ENCODE measurements at regions not wholly inside any gene's neighbourhood (a gene's known extent, or its start where the extent isn't known, plus 50 kb on each side); places are given as distances from the start of the nearest gene placed in this dataset.

DNA sequence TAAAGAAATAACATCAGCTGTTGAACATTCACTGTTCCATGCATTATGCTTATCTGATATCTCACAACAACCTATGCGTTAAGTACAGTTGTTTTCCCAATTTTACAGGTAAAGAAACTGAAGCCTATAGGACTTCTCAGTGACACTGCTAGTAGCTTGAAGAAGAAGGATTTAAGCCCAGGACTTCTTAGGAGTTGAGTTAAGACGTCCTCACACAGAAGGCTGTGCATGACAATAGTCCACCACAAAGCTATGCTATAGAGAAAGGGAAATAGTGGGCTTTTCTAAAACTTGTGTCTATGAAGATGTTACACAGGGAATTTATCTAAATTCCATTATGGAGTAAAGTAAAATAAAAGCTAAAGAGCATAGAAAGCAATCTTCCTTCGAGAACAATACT is 120.5 kb upstream of the RASSF8 start:
- no peaks in the 10 kb centered on the region for H4K20me1 ChIP-seq (ENCODE audit: insufficient read depth, low read length)
- no peak overlapping the region for H3K4me3 ChIP-seq (ENCODE audit: low read depth, low read length, poor library complexity, severe bottlenecking)
- H3K27ac ChIP-seq (ENCODE audit: low read depth, low read length, poor library complexity, severe bottlenecking): no peak overlapping the region
- H2AFZ ChIP-seq (ENCODE audit: low read length): no peak overlapping the region
- CTCF ChIA-PET (ENCODE audit: unreplicated experiment): no interaction called here
- no TSS peak for BruUV-seq (replicated peaks)
- H3K4me1 ChIP-seq (ENCODE audit: insufficient read depth, low read length, poor library complexity, severe bottlenecking): no peaks in the 10 kb centered on the region
- H3K9me3 ChIP-seq (ENCODE audit: low read length): no peaks in the 10 kb centered on the region
- intact Hi-C loops (cut with micrococcal nuclease; ENCODE audit: unreplicated experiment): no loop called here
- H3K79me2 ChIP-seq (ENCODE audit: insufficient read depth, low read depth, low read length): no peaks in the 10 kb centered on the region
- TF ChIP-seq, protein P1, sequence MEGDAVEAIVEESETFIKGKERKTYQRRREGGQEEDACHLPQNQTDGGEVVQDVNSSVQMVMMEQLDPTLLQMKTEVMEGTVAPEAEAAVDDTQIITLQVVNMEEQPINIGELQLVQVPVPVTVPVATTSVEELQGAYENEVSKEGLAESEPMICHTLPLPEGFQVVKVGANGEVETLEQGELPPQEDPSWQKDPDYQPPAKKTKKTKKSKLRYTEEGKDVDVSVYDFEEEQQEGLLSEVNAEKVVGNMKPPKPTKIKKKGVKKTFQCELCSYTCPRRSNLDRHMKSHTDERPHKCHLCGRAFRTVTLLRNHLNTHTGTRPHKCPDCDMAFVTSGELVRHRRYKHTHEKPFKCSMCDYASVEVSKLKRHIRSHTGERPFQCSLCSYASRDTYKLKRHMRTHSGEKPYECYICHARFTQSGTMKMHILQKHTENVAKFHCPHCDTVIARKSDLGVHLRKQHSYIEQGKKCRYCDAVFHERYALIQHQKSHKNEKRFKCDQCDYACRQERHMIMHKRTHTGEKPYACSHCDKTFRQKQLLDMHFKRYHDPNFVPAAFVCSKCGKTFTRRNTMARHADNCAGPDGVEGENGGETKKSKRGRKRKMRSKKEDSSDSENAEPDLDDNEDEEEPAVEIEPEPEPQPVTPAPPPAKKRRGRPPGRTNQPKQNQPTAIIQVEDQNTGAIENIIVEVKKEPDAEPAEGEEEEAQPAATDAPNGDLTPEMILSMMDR (conservative IDR thresholded peaks at IDR 0.05; ENCODE audit: low read length): no peak
- no peak for TF ChIP-seq EZH2phosphoT487 (IDR thresholded peaks at IDR 0.05; ENCODE audit: borderline replicate concordance, low read depth, low read length)
- no peaks in the 10 kb centered on the region for H3K36me3 ChIP-seq (ENCODE audit: insufficient read depth, low read length)
- no peak for DNase-seq (ENCODE audit: low spot score)
- H3K4me2 ChIP-seq (ENCODE audit: low read length): no peak overlapping the region
- POLR2A ChIA-PET: no interaction called here
- no peaks in the 10 kb centered on the region for H3K9me2 ChIP-seq (ENCODE audit: insufficient read depth, low read length)

DNA sequence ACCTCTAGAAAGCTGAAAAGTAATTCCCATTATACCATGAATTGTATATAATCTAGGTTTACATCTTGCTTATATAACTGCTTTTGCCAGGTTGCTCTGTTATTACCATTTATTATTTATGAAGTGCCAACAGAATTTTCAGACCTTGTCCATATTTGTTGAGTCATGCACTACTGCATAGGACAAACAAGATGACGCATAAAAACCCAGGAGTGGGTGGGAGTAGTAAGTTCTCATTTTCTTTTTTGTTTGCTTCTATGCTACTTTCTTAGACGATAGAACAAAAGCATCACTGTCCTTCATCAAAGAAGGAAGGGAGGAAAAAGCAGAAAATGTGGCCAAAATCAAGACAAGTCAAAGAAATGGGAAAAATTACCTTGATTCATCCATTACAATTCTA is 119.0 kb upstream of the RASSF8 start:
- TF ChIP-seq EZH2phosphoT487 (IDR thresholded peaks at IDR 0.05; ENCODE audit: borderline replicate concordance, low read depth, low read length): no peak
- TF ChIP-seq, protein P1 (conservative IDR thresholded peaks at IDR 0.05; ENCODE audit: low read length): no peak
- Histone ChIP-seq H4K20me1 (ENCODE audit: insufficient read depth, low read length) (no peaks in the 10 kb centered on the region), H3K79me2 (ENCODE audit: insufficient read depth, low read depth, low read length) (no peaks in the 10 kb centered on the region), H2AFZ (ENCODE audit: low read length) (no peak overlapping the region), H3K9me3 (ENCODE audit: low read length) (no peaks in the 10 kb centered on the region), H3K4me2 (ENCODE audit: low read length) (no peak overlapping the region), H3K4me1 (ENCODE audit: insufficient read depth, low read length, poor library complexity, severe bottlenecking) (no peaks in the 10 kb centered on the region), H3K4me3 (ENCODE audit: low read depth, low read length, poor library complexity, severe bottlenecking) (no peak overlapping the region), H3K27ac (ENCODE audit: low read depth, low read length, poor library complexity, severe bottlenecking) (no peak overlapping the region), H3K9me2 (ENCODE audit: insufficient read depth, low read length) (no peaks in the 10 kb centered on the region), H3K36me3 (ENCODE audit: insufficient read depth, low read length) (no peaks in the 10 kb centered on the region)
- intact Hi-C loops (cut with micrococcal nuclease; ENCODE audit: unreplicated experiment): no loop called here
- no TSS peak for BruUV-seq (replicated peaks)
- CTCF ChIA-PET (ENCODE audit: unreplicated experiment): no interaction called here
- DNase-seq (ENCODE audit: low spot score): no peak
- POLR2A ChIA-PET: no interaction called here

DNA sequence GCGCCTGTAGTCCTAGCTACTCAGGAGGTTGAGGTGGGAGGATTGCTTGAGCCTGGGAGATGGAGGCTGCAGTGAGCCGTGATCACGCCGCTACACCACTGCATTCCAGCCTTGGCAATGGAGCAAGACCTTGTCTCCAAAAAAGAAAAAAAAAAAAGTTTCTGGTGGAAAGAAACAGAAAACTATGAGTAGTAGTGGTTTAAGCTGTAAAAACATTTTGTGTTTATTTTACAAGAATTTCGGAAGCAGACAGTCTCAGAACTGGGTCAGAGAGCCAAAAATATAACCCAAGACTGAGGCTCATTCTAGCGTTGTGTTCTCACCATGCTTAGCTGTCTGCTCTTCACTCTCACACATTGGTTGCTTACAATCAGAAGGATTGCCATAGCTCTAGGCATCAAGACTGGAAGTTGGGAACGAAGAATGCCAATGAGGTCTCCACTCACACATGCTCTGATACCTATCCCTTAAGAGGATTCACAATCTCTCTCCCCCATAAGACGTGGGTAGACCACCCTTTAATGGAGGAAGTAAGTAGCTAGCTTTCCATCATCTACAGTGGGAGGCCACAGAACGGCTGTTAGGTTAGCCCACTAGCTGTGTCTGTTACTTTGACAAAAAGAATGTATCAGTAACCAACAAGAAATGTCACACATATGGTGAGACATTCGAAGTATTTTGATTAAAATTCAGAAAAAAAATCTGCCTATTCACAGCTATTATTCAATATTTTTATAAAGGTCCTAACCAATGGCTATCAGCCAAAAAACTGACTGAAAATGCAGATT is 117.6 kb upstream of the RASSF8 start:
- Histone ChIP-seq H4K20me1 (ENCODE audit: insufficient read depth, low read length) (no peaks in the 10 kb centered on the region), H3K4me2 (ENCODE audit: low read length) (no peak overlapping the region), H3K4me3 (ENCODE audit: low read depth, low read length, poor library complexity, severe bottlenecking) (no peak overlapping the region), H2AFZ (ENCODE audit: low read length) (no peak overlapping the region), H3K9me2 (ENCODE audit: insufficient read depth, low read length) (no peaks in the 10 kb centered on the region), H3K79me2 (ENCODE audit: insufficient read depth, low read depth, low read length) (no peaks in the 10 kb centered on the region), H3K27ac (ENCODE audit: low read depth, low read length, poor library complexity, severe bottlenecking) (no peak overlapping the region), H3K36me3 (ENCODE audit: insufficient read depth, low read length) (no peaks in the 10 kb centered on the region), H3K4me1 (ENCODE audit: insufficient read depth, low read length, poor library complexity, severe bottlenecking) (no peaks in the 10 kb centered on the region), H3K9me3 (ENCODE audit: low read length) (no peaks in the 10 kb centered on the region)
- intact Hi-C loops (cut with micrococcal nuclease; ENCODE audit: unreplicated experiment): no loop called here
- no TSS peak for BruUV-seq (replicated peaks)
- ChIA-PET CTCF (ENCODE audit: unreplicated experiment) (no interaction called here), POLR2A (interaction anchor here (0.7 kb wide), 1 partner anchor 83 kb away, joined by 3 read pairs; no protein-coding TSS in a partner anchor)
- no peak for DNase-seq (ENCODE audit: low spot score)
- no peak for TF ChIP-seq EZH2phosphoT487 (IDR thresholded peaks at IDR 0.05; ENCODE audit: borderline replicate concordance, low read depth, low read length)
- TF ChIP-seq, protein P1 (conservative IDR thresholded peaks at IDR 0.05; ENCODE audit: low read length): no peak
